NOMO-1 (cell line): ENCODE measurements at regions not wholly inside any gene's neighbourhood (a gene's known extent, or its start where the extent isn't known, plus 50 kb on each side); places are given as distances from the start of the nearest gene placed in this dataset.

Source experiments
- DNase-seq, 2 experiments: peaks; one replicate each; lab custom pipeline; 2025; ENCODE audit not compliant: unreplicated experiment in 2 of 2; lab: John Stamatoyannopoulos, UW

GRCh38 chr7:8932751-8933150, 499.3 kb downstream of the NXPH1 start:
- DNase-seq = no peak

DNA sequence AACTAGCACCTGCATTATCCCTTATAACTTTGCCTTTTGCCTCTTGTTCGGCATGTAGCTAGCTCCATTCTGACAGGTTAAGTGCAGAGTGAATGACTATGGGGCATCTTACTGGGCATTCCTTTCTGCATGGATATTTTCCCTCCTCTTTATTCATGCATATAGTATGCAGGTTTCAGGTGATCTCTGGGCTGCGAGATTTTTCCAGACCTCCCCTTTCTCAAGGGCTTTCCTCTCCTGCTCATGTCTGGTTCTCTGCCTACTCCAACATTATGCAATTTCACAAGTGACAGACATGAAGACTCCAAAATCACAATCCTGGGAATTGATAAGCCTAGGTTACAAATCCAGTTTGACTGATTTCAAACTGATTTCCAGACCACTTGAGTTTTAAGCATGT, 503.8 kb downstream of the NXPH1 start:
- DNase-seq = no peak

- DNase-seq = no peak
These were observed 504.8 kb downstream of the NXPH1 start for GRCh38 chr7:8938044-8938805.

DNA sequence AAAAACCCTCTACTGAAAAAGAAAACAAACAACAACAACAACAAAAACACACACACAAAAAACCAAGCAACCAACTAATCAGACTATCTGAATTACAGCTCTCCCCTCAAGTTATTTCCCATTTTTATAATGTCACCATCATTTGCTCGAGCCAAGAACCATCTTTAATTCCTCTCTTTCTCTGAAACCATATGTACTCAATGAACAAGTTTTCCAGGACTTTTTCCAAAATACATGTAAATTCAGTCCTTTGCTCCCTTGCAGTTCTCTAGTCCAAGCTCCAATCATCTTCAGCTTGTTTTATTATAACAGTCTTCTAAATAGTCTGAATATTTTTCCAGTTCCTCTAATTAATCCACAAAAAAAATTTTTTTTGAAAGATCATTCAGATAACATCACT, 506.0 kb downstream of the NXPH1 start:
- no peak for DNase-seq

GRCh38 chr7:8963722-8964121, 530.3 kb downstream of the NXPH1 start:
- no peak for DNase-seq

DNA sequence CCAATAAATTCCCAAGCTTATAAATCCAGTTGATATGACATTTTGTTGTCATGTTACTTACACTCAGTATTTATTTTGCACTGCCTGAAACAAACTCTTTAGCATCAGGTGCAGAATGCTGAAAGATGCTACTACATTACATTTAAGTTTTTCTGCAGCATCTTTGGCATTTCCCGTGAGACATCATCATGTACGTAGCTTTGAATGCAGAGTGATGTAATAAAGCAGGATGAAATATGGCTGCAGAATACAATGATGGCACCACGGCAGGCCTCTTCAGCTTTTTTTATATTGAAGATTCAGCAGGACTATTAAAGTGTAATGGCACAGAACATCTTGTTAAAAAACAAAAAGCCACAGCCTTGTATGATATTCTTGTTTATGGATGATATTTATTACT, 531.8 kb downstream of the NXPH1 start:
- no peak for DNase-seq

DNA sequence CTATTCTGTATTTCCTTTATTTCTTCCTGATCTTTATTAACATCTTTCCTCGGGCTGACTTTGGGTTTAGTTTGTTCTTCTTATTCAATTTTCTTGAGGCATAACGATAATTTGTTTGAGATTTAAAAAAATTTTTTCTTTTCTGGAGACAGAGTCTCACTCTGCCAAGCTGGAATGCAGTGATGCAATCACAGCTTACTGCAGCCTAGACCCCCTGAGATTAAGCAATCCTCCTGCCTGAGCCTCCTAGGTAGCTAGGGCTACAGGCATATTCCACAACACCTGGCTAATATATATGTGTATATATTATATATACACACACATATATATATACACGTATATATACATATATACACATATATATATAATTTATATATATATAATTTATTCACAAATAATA, 540.2 kb downstream of the NXPH1 start:
- DNase-seq = no peak

DNA sequence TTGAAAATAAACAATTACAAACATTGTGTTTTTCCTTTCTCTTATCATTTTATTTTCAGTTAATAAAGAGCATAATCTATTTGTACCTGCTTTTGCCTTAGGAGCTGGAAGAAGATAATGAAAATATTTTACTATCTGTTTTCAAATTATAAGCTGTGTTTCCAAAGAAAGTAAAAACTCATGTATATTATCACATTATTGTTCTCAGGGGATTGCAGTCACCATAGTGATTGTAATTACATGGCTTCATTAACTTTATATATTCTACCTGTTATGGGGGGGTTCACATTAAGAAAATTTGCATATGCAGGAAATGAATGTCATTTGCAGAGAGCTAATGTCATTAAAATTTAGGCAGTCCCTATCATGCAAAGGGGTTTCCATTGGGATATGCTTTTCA, 542.3 kb downstream of the NXPH1 start:
- DNase-seq = no peak

GRCh38 chr7:8982338-8982992, 549.1 kb downstream of the NXPH1 start:
- no peak for DNase-seq

DNA sequence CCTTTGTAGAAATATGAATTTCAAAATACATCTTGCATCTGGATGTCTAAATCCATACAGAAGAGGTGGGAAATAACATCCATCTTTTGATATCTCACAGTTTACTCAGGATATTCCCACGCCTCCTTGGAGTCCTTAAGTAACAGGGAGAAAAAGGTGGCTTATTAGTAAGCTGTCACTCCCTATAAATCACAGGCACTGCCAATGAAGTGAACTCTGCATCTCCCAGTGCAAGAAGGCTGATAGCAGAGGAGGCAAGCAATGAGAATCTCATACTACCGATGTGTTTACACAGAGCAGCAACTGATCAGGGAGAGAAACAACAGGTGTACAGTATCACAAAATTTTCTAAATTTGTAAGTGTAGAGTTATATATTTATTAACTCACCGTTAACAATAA, 551.8 kb downstream of the NXPH1 start:
- no peak for DNase-seq

- no peak for DNase-seq
These were observed 554.9 kb downstream of the NXPH1 start for GRCh38 chr7:8988267-8988666.

DNA sequence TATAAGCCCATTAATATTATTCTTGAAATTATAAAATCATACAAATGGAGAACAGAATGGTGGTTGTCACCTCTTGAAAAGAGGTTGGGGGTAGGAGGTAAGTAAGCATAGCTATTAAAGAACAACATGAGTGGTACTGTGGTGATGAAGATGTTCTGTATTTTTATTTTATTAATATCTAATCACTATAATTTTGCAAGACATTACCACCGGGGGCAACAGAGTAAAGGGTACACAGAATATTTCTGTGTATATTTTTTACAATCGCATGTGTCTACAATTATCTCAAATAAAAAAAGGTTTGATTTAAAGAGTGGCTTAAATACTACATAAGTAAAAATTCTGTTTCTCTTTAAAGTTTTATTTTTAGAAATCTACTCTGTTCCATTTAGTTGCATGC, 557.8 kb downstream of the NXPH1 start:
- DNase-seq = no peak

- DNase-seq = no peak
These were observed 565.4 kb downstream of the NXPH1 start for GRCh38 chr7:8998762-8999161.

- no peak for DNase-seq
These were observed 580.5 kb downstream of the NXPH1 start for GRCh38 chr7:9013940-9014339.

DNA sequence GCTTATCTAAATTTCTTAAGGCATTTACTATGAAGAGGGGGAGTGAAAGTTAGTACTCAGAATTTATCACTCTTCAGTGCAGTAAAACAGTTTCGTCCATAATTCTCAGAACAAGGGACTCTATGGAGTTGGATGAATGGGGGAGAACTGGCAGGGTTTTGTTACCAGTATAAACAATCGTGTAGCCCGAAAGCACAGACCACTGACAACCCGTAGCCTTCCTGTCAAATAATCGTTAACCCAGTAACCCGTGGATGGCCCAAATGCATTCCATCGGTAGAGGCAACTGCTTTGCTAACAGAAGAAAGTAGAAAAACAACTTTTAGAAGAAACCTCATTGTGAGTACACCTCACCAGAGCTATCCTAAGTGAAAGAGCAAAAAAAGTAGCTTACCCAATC, 583.9 kb downstream of the NXPH1 start:
- no peak for DNase-seq

DNA sequence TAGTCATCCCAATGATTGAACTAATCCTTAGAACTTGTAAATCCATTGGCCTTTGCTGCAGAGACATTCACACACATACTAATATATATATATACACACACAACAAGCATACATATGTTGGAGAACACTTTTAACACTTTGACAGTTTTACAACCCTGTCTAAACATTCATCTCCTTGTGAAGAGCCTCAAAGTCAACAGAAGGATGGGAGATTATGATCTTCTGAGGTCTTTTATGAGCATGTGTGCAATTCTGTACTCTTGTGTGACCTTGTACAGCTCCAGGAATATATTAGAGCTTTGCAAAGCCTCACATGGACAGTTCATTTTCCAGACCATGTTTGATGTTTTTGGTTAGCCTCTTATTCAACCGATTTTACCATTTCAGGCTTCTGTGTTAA, 589.0 kb downstream of the NXPH1 start:
- no peak for DNase-seq

DNA sequence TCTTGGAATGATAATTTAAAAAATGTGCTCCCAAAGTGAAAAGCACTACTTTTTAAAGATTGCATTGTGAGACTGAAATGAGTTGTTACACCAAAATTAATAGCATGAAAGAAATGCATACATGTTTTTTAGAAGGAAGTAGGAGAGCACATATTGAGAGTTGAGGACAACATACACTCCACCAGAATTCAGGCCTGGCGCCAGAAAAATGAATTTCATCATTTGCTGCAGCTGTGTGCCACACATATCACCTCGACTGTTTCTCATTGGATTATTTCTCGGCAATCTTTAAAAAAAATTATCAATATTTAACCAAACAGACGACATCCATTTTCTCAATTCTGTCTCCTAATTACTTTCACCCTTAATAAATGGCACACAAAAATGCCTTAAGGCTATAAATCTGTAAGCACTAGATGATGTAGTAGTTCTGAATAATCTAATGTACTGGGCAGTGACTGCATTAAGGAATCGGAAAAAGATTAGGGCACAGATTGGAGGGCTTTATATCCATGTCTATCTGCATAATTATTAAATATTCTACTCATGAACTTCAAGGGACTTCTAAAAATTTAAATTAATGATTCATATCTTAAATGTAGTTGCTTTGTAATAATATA, 590.4 kb downstream of the NXPH1 start:
- no peak for DNase-seq

DNA sequence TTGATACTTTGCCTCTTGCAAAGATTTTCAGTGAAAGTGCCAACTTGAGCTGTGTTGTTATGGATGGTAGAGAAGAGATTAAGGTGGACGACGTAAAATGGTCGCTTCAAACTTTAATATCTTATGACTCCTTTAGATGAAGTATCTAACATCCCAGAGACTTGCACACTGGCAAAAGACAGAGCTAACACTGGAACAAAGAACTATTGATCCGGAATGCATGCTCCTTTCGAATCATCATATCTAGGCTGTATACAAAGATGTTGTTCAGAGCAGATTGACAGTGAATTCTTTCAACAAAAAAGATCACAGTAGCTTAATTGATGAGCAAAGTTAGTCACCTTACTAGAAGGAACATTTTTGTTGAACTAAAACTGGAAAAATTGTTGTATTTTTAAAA, 592.7 kb downstream of the NXPH1 start:
- DNase-seq = no peak

- DNase-seq = peak; percentile 2 to 21
These were observed 594.6 kb downstream of the NXPH1 start for GRCh38 chr7:9028012-9028411.

DNA sequence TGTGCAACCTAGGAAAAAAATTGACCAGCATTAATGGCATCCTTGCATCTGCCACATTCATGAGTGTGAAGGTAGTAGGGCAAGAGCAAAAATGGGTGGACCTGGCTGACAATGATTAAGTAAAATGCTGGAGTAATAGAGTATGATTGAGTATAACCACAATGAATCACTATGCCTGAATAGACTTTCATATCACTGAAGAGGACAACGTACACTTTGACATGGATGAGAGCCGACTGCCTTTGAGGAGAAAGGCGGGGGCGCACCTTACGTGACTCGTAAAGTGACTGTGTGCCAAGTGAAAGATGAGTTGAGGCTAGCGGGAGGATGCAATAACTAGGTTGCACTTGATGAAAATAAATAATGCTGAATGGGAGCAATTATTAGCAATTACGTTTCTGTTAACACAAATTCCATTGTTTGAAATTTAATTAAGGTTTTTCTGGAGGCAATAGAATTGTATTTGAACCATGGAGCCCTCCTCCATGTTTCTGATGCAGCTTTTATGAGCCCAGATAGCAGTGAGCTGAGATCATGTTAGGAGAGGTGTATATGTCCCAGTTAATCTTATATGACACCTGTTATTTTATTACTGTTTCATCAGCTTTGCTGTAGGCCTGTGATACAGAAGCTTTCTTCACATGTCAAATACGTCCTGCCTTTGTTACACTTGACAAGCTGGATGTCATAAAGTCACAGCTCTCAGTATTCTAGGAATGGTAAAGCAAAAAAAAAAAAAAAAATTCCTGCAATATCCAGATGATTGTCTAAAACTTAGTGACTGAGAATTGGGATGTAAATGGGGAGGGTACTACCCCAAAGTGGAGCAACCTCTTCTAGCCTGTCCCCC, 596.5 kb downstream of the NXPH1 start:
- DNase-seq = no peak

DNA sequence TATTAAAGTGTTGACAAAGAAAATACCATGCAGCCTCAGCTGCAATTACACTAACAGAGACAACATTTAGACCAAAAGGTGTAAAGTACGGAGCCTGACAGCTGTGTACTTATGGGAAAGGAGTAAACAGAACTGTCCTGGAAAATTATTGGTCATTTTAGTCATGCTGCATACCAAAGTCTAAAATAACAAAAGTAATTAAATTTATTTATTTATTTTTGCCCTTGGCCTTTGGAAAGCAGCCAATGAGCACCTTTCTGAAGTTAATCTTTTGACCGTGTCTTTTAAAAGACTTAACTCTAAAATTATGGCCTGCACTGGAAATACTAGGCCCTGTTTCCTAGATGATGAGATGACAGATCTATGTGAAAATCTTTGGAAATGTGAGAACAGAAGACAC, 597.6 kb downstream of the NXPH1 start:
- DNase-seq = no peak
